Osteocyte (in vitro differentiated cells): ENCODE measurements at regions not wholly inside any gene's neighbourhood (a gene's known extent, or its start where the extent isn't known, plus 50 kb on each side); places are given as distances from the start of the nearest gene placed in this dataset.

Experiments
- DNase-seq: peaks from one replicate; pipeline ENCODE4 v3.0.0; 2021; ENCODE audit warnings: mixed read lengths; ENCODE audit not compliant: unreplicated experiment; ENCODE audit errors: extremely low spot score
- H3K27ac Mint-ChIP-seq: one replicate; pipeline ENCODE4 v1.8.0; 2021; ENCODE audit warnings: mild to moderate bottlenecking, mixed read lengths; ENCODE audit not compliant: unreplicated experiment
- H3K27me3 Mint-ChIP-seq: one replicate; pipeline ENCODE4 v1.8.0; 2021; ENCODE audit warnings: mixed read lengths; ENCODE audit not compliant: unreplicated experiment
- H3K36me3 Mint-ChIP-seq: one replicate; pipeline ENCODE4 v1.8.0; 2021; ENCODE audit warnings: mixed read lengths; ENCODE audit not compliant: unreplicated experiment
- H3K4me1 Mint-ChIP-seq: one replicate; pipeline ENCODE4 v1.8.0; 2021; ENCODE audit warnings: mixed read lengths; ENCODE audit not compliant: unreplicated experiment
- H3K4me3 Mint-ChIP-seq: one replicate; pipeline ENCODE4 v1.8.0; 2021; ENCODE audit warnings: mild to moderate bottlenecking, moderate library complexity, mixed read lengths; ENCODE audit not compliant: unreplicated experiment
- H3K9me3 Mint-ChIP-seq: one replicate; pipeline ENCODE4 v1.8.0; 2021; ENCODE audit warnings: mixed read lengths; ENCODE audit not compliant: unreplicated experiment
- CTCF ChIP-seq: fragments of 200-600 bp; sonication (generic); IDR thresholded peaks from 2 replicates; pipeline ENCODE4 v1.5.0; 2021; ENCODE audit warnings: antibody characterized with exemption, mild to moderate bottlenecking, moderate library complexity

GRCh38 chr18:39672171-39672570 lies 2106.6 kb upstream of the CELF4 start:
- H3K27ac Mint-ChIP-seq = no peak overlapping the region
- H3K4me1 Mint-ChIP-seq = peaks cover 6% of the 10 kb centered on the region
- H3K27me3 Mint-ChIP-seq = no peaks in the 10 kb centered on the region
- no peak for TF ChIP-seq CTCF
- no peaks in the 10 kb centered on the region for H3K36me3 Mint-ChIP-seq
- no peak overlapping the region for H3K4me3 Mint-ChIP-seq
- DNase-seq = no peak
- no peaks in the 10 kb centered on the region for H3K9me3 Mint-ChIP-seq

- Mint-ChIP-seq H3K36me3 (no peaks in the 10 kb centered on the region), H3K9me3 (no peaks in the 10 kb centered on the region), H3K4me1 (peaks cover 6% of the 10 kb centered on the region), H3K27me3 (no peaks in the 10 kb centered on the region), H3K4me3 (no peak overlapping the region), H3K27ac (no peak overlapping the region)
- DNase-seq = no peak
- no peak for TF ChIP-seq CTCF
These were observed 2102.3 kb upstream of the CELF4 start for GRCh38 chr18:39667905-39668304.

GRCh38 chr18:39666541-39666940 lies 2100.9 kb upstream of the CELF4 start:
- Mint-ChIP-seq H3K4me1 (peaks cover 6% of the 10 kb centered on the region), H3K27me3 (no peaks in the 10 kb centered on the region), H3K36me3 (no peaks in the 10 kb centered on the region), H3K27ac (no peak overlapping the region), H3K9me3 (no peaks in the 10 kb centered on the region), H3K4me3 (no peak overlapping the region)
- TF ChIP-seq CTCF = no peak
- no peak for DNase-seq

- Mint-ChIP-seq H3K27ac (no peak overlapping the region), H3K4me3 (no peak overlapping the region), H3K27me3 (no peaks in the 10 kb centered on the region), H3K4me1 (peaks cover 3% of the 10 kb centered on the region), H3K36me3 (no peaks in the 10 kb centered on the region), H3K9me3 (no peaks in the 10 kb centered on the region)
- DNase-seq = no peak
- TF ChIP-seq CTCF = no peak
These were observed 2096.3 kb upstream of the CELF4 start for GRCh38 chr18:39661856-39662366.

GRCh38 chr18:39660141-39660540 lies 2094.5 kb upstream of the CELF4 start:
- DNase-seq = no peak
- no peak for TF ChIP-seq CTCF
- no peaks in the 10 kb centered on the region for H3K9me3 Mint-ChIP-seq
- no peak overlapping the region for H3K27ac Mint-ChIP-seq
- no peaks in the 10 kb centered on the region for H3K27me3 Mint-ChIP-seq
- H3K4me1 Mint-ChIP-seq = peaks cover 3% of the 10 kb centered on the region
- no peaks in the 10 kb centered on the region for H3K36me3 Mint-ChIP-seq
- no peak overlapping the region for H3K4me3 Mint-ChIP-seq
